PC-9 (cell line): ENCODE measurements at regions not wholly inside any gene's neighbourhood (a gene's known extent, or its start where the extent isn't known, plus 50 kb on each side); places are given as distances from the start of the nearest gene placed in this dataset.

Source experiments
- EZH2 ChIP-seq: fragments of 200-600 bp; sonication (generic); IDR thresholded peaks from 2 replicates; pipeline ENCODE4 v1.8.0; 2017; ENCODE audit warnings: antibody characterized with exemption, low read depth
- TF ChIP-seq, protein P1 (sequence below): fragments of 200-600 bp; sonication (generic); conservative IDR thresholded peaks from 2 replicates; pipeline ENCODE4 v1.6.1; 2017; ENCODE audit warnings: mixed run types, antibody characterized with exemption, mild to moderate bottlenecking, moderate library complexity

DNA sequence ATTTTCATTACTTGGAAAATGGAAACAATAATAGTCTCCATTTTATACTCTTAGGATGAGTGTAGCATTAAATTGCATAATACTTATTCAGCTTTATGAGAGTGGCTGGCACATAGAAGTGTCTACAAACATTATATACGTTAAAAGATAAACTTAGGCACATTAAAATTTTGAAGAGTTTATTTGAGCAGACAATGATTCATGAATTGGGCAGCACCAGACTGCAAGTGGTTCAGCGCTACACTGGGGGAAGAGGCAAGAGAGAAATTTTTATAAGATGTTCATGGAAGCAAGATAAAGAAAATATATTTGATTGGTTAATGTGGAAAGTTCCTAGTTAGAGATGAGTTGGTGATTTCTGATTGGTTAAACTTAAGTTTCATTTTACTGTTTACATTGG, 243.7 kb downstream of the RASEF start:
- TF ChIP-seq, protein P1, sequence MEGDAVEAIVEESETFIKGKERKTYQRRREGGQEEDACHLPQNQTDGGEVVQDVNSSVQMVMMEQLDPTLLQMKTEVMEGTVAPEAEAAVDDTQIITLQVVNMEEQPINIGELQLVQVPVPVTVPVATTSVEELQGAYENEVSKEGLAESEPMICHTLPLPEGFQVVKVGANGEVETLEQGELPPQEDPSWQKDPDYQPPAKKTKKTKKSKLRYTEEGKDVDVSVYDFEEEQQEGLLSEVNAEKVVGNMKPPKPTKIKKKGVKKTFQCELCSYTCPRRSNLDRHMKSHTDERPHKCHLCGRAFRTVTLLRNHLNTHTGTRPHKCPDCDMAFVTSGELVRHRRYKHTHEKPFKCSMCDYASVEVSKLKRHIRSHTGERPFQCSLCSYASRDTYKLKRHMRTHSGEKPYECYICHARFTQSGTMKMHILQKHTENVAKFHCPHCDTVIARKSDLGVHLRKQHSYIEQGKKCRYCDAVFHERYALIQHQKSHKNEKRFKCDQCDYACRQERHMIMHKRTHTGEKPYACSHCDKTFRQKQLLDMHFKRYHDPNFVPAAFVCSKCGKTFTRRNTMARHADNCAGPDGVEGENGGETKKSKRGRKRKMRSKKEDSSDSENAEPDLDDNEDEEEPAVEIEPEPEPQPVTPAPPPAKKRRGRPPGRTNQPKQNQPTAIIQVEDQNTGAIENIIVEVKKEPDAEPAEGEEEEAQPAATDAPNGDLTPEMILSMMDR = no peak
- no peak for TF ChIP-seq EZH2
